Colonic mucosa (tissue), 4 donors: ENCODE measurements at regions not wholly inside any gene's neighbourhood (a gene's known extent, or its start where the extent isn't known, plus 50 kb on each side); places are given as distances from the start of the nearest gene placed in this dataset.

Source experiments
- DNase-seq: peaks from one replicate; pipeline ENCODE4 v3.0.0-alpha.2; 2020
- H3K27ac ChIP-seq: fragments of 200-600 bp; one replicate; pipeline ENCODE4 v1.8.0; 2021
- H3K27me3 ChIP-seq: fragments of 200-600 bp; one replicate; pipeline ENCODE4 v1.8.0; 2021
- H3K36me3 ChIP-seq: fragments of 200-600 bp; one replicate; pipeline ENCODE4 v1.8.0; 2021
- H3K4me1 ChIP-seq: fragments of 200-600 bp; one replicate; pipeline ENCODE4 v1.8.0; 2021; ENCODE audit warnings: mild to moderate bottlenecking
- H3K4me3 ChIP-seq: fragments of 200-600 bp; one replicate; pipeline ENCODE4 v1.8.0; 2021
- H3K9ac ChIP-seq, 2 donors: one replicate each; pipeline ENCODE4 v1.7.0; 2013; ENCODE audit warnings: control low read depth in 2 of 2, low read depth in 2 of 2, low read length in 2 of 2
- H3K9me3 ChIP-seq: fragments of 200-600 bp; one replicate; pipeline ENCODE4 v1.8.0; 2021
- intact Hi-C: fragments of 100-400 bp; cut with DNase I; formaldehyde crosslinking; loops from one replicate; pipeline ENCODE4 v1.14.1; 2022
- TF ChIP-seq, protein P1 (sequence below): fragments of 200-600 bp; IDR thresholded peaks from one replicate; pipeline ENCODE4 v1.8.0; 2022; ENCODE audit warnings: antibody characterized with exemption, mild to moderate bottlenecking
- donor health status: healthy.
- donor health status: DM: no; HTN: no; CAD: no.
- donor health status: DM: no; HTN: no; CAD: no.

DNA sequence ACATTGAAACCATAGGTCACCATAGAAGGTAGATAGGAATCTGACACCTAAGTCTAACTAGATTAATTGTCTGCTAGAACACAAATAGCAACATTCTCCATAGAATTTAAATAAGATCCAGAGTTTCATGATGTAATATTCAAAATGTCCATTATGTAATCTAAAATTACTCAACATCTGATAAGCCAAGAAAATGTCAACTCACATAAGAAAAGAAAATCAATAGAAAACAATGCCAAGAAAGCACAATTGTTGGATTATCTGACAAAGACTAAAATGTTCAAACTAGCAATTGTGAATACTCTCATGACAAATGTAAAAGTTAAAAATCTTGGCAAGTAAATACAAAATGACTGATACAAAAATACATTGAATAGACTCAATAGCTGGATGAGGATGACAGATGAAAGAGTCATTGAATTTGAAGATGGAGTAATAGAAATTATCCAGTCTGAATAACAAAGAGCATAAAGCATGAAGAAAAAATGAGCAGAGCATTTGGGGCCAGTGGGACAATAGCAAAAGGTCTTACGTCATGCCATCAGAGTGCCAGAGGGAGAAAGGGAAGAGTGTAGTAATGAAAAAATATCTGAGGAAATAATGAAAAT is 358.6 kb downstream of the METTL4 start:
- no peak overlapping the region for H3K27ac ChIP-seq
- TF ChIP-seq, protein P1, sequence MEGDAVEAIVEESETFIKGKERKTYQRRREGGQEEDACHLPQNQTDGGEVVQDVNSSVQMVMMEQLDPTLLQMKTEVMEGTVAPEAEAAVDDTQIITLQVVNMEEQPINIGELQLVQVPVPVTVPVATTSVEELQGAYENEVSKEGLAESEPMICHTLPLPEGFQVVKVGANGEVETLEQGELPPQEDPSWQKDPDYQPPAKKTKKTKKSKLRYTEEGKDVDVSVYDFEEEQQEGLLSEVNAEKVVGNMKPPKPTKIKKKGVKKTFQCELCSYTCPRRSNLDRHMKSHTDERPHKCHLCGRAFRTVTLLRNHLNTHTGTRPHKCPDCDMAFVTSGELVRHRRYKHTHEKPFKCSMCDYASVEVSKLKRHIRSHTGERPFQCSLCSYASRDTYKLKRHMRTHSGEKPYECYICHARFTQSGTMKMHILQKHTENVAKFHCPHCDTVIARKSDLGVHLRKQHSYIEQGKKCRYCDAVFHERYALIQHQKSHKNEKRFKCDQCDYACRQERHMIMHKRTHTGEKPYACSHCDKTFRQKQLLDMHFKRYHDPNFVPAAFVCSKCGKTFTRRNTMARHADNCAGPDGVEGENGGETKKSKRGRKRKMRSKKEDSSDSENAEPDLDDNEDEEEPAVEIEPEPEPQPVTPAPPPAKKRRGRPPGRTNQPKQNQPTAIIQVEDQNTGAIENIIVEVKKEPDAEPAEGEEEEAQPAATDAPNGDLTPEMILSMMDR = no peak
- no peak overlapping the region for H3K4me3 ChIP-seq
- no peak for DNase-seq
- H3K9me3 ChIP-seq = no peaks in the 10 kb centered on the region
- intact Hi-C loops = no loop called here
- no peaks in the 10 kb centered on the region for H3K27me3 ChIP-seq
- no peaks in the 10 kb centered on the region for H3K4me1 ChIP-seq
- H3K36me3 ChIP-seq = no peaks in the 10 kb centered on the region
- H3K9ac ChIP-seq = no peak overlapping the region

DNA sequence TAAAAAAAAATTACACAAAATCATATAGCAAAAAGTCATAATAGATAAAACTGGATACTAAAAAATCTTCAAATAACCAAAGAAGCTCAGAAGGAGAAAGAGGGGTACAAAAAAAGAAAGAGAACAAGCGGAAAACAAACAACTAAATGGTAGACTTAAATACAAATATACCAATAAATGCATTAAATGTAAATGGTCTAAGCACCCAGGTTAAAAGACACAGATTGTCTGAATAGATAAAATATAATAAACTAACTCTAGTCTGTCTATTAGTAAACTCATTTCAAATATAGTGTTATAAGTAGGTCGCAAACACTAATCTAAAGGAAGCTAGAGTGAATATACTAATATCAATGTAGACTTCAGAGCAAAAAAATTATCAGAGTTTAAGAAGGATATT is 357.4 kb downstream of the METTL4 start:
- no peak for DNase-seq
- H3K27me3 ChIP-seq = no peaks in the 10 kb centered on the region
- no peaks in the 10 kb centered on the region for H3K4me1 ChIP-seq
- no peak overlapping the region for H3K4me3 ChIP-seq
- intact Hi-C loops = no loop called here
- TF ChIP-seq, protein P1 = no peak
- no peak overlapping the region for H3K27ac ChIP-seq
- no peaks in the 10 kb centered on the region for H3K36me3 ChIP-seq
- H3K9me3 ChIP-seq = no peaks in the 10 kb centered on the region
- no peak overlapping the region for H3K9ac ChIP-seq

DNA sequence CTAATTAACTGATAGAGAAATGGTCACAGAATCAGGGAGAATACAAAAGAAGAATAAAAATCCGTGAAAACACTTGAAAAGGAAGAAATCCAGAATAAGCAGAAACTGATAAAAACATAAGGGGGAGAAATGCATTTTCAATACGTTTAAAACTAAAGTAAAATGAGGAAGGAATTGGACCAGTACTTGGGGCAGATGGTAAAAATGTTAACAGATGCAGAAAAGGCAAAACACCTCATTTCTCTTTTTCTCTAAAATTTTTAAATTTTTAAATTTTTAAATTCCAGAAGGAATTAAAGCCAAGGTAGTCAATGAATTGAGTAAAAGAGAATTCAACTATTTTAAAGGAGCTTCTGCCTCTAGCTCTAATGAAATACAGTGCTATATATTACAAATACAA is 353.9 kb downstream of the METTL4 start:
- Histone ChIP-seq H3K9ac (no peak overlapping the region), H3K27ac (no peak overlapping the region), H3K27me3 (no peaks in the 10 kb centered on the region), H3K4me1 (no peaks in the 10 kb centered on the region), H3K4me3 (no peak overlapping the region), H3K9me3 (no peaks in the 10 kb centered on the region), H3K36me3 (no peaks in the 10 kb centered on the region)
- TF ChIP-seq, protein P1 = no peak
- no peak for DNase-seq
- intact Hi-C loops = no loop called here

DNA sequence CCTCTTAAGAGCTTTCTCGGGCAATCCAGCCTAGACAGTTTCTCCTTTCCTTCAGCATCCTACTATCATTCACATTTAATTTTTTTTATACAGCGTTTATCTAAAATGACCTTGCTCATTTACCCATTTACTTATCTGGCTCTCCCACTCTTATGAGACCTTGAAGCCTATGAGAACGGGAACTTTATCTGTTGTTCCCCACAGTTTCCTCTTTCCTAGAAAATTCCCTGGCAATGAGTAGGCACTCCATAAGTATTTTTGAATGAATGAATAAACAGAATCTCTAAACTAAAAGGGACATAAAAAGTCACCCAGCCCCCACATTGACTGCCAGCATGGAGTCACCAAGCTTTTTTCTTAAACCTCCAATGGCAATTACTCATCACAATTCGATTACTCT is 353.2 kb downstream of the METTL4 start:
- Histone ChIP-seq H3K27me3 (no peaks in the 10 kb centered on the region), H3K27ac (no peak overlapping the region), H3K36me3 (no peaks in the 10 kb centered on the region), H3K4me3 (no peak overlapping the region), H3K4me1 (no peaks in the 10 kb centered on the region), H3K9ac (no peak overlapping the region), H3K9me3 (no peaks in the 10 kb centered on the region)
- no peak for DNase-seq
- intact Hi-C loops = no loop called here
- TF ChIP-seq, protein P1 = no peak

DNA sequence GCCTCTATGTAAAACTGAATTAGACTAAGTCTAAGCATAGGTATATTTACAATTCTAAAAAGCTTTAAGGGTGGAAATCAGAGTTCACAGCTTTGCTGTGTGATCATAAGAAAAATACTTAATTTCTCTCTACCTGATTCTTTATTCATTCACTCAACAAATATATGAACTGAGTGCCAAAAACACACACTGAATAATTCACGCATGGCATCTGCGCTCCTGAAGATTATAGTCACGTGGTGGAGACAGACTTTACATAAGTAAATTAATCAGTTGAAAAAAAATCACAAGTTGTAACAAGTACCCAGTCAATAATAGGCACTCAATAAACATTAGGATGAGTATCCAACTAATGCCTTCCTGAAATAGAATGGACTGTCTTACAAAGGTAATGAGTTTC is 351.6 kb downstream of the METTL4 start:
- DNase-seq = no peak
- Histone ChIP-seq H3K27ac (no peak overlapping the region), H3K4me3 (no peak overlapping the region), H3K4me1 (no peaks in the 10 kb centered on the region), H3K36me3 (no peaks in the 10 kb centered on the region), H3K9ac (no peak overlapping the region), H3K9me3 (no peaks in the 10 kb centered on the region), H3K27me3 (no peaks in the 10 kb centered on the region)
- intact Hi-C loops = loop anchor here (10.0 kb wide), 1 partner anchor 635 kb away; no protein-coding TSS in a partner anchor
- TF ChIP-seq, protein P1 = no peak
